HAP-1 (cell line): ENCODE measurements at regions not wholly inside any gene's neighbourhood (a gene's known extent, or its start where the extent isn't known, plus 50 kb on each side); places are given as distances from the start of the nearest gene placed in this dataset.

ENCODE experiments used
- DNase-seq, 2 experiments: peaks; one replicate each; pipeline ENCODE4 v3.0.0-alpha.2; 2016 to 2020; ENCODE audit warnings: low spot score in 2 of 2
- H3K27me3 ChIP-seq: fragments of 250-450 bp; sonication (Bioruptor Pico); 2 replicates; pipeline ENCODE4 v1.5.1; 2020; ENCODE audit warnings: low read depth, mild to moderate bottlenecking, moderate library complexity
- H3K36me3 ChIP-seq: fragments of 250-450 bp; sonication (Bioruptor Pico); replicated peaks from 2 replicates; pipeline ENCODE4 v1.5.1; 2020; ENCODE audit warnings: mild to moderate bottlenecking
- H3K4me1 ChIP-seq: fragments of 250-450 bp; sonication (Bioruptor Pico); 2 replicates; pipeline ENCODE4 v1.5.1; 2020; ENCODE audit warnings: mild to moderate bottlenecking
- H3K4me3 ChIP-seq: fragments of 250-450 bp; sonication (Bioruptor Pico); 2 replicates; pipeline ENCODE4 v1.5.1; 2020; ENCODE audit warnings: mild to moderate bottlenecking, moderate library complexity
- H3K9me3 ChIP-seq: fragments of 250-450 bp; sonication (Bioruptor Pico); 2 replicates; pipeline ENCODE4 v1.5.1; 2020; ENCODE audit warnings: mild to moderate bottlenecking, moderate library complexity
- in situ Hi-C: fragments of 300-500 bp; cut with MboI; formaldehyde crosslinking; loops from 3 replicates; pipeline ENCODE4 v1.14.3; 2020; ENCODE audit warnings: low sequenced_read_pairs, inconsistent platforms, mixed read lengths

- DNase-seq: no peak
- Histone ChIP-seq H3K36me3 (no peaks in the 10 kb centered on the region), H3K27me3 (peaks cover 3% of the 10 kb centered on the region; the same call in 1 of the 2 replicates), H3K4me3 (no peak overlapping the region), H3K4me1 (no peaks in the 10 kb centered on the region), H3K9me3 (no peaks in the 10 kb centered on the region)
- in situ Hi-C loops: no loop called here
Measured at GRCh38 chr3:182455011-182455410, 338.3 kb upstream of the ATP11B start.

GRCh38 chr3:182460303-182460702 is 333.0 kb upstream of the ATP11B start:
- Histone ChIP-seq H3K36me3 (no peaks in the 10 kb centered on the region), H3K4me1 (no peaks in the 10 kb centered on the region), H3K27me3 (peaks cover 3% of the 10 kb centered on the region; the same call in 1 of the 2 replicates), H3K9me3 (no peaks in the 10 kb centered on the region; the same call in 1 of the 2 replicates), H3K4me3 (no peak overlapping the region)
- DNase-seq: no peak
- in situ Hi-C loops: no loop called here

- no peaks in the 10 kb centered on the region for H3K4me1 ChIP-seq
- H3K36me3 ChIP-seq: no peaks in the 10 kb centered on the region
- no peak overlapping the region for H3K4me3 ChIP-seq
- H3K27me3 ChIP-seq: peaks cover 3% of the 10 kb centered on the region; the same call in 1 of the 2 replicates
- H3K9me3 ChIP-seq: no peaks in the 10 kb centered on the region; the same call in 1 of the 2 replicates
- DNase-seq: no peak
- in situ Hi-C loops: no loop called here
Measured at GRCh38 chr3:182462152-182462551, 331.2 kb upstream of the ATP11B start.

- no peaks in the 10 kb centered on the region for H3K36me3 ChIP-seq
- H3K4me3 ChIP-seq: no peak overlapping the region
- DNase-seq: no peak
- H3K27me3 ChIP-seq: peaks cover 5% of the 10 kb centered on the region; the same call in 1 of the 2 replicates
- no peaks in the 10 kb centered on the region; the same call in 1 of the 2 replicates for H3K9me3 ChIP-seq
- in situ Hi-C loops: no loop called here
- H3K4me1 ChIP-seq: no peaks in the 10 kb centered on the region
Measured at GRCh38 chr3:182464513-182465145, 328.7 kb upstream of the ATP11B start.

GRCh38 chr3:182465301-182466185 is 327.8 kb upstream of the ATP11B start:
- Histone ChIP-seq H3K36me3 (no peaks in the 10 kb centered on the region), H3K4me3 (no peak overlapping the region), H3K27me3 (peaks cover 5% of the 10 kb centered on the region; the same call in 1 of the 2 replicates), H3K9me3 (no peaks in the 10 kb centered on the region; the same call in 1 of the 2 replicates), H3K4me1 (no peaks in the 10 kb centered on the region)
- in situ Hi-C loops: no loop called here
- DNase-seq: no peak

- no peaks in the 10 kb centered on the region for H3K4me1 ChIP-seq
- in situ Hi-C loops: no loop called here
- peaks cover 5% of the 10 kb centered on the region; the same call in 1 of the 2 replicates for H3K27me3 ChIP-seq
- no peaks in the 10 kb centered on the region for H3K36me3 ChIP-seq
- DNase-seq: no peak
- H3K9me3 ChIP-seq: no peaks in the 10 kb centered on the region; the same call in 1 of the 2 replicates
- H3K4me3 ChIP-seq: no peak overlapping the region
Measured at GRCh38 chr3:182469086-182469485, 324.2 kb upstream of the ATP11B start.

GRCh38 chr3:182470187-182470586 is 323.1 kb upstream of the ATP11B start:
- no peaks in the 10 kb centered on the region for H3K9me3 ChIP-seq
- DNase-seq: no peak
- H3K36me3 ChIP-seq: no peaks in the 10 kb centered on the region
- H3K4me1 ChIP-seq: no peaks in the 10 kb centered on the region
- no peak overlapping the region for H3K4me3 ChIP-seq
- in situ Hi-C loops: no loop called here
- peaks cover 7% of the 10 kb centered on the region; the same call in 1 of the 2 replicates for H3K27me3 ChIP-seq

GRCh38 chr3:182473191-182473710 is 320.1 kb upstream of the ATP11B start:
- Histone ChIP-seq H3K4me3 (no peak overlapping the region), H3K4me1 (no peaks in the 10 kb centered on the region), H3K9me3 (no peaks in the 10 kb centered on the region), H3K27me3 (peaks cover 7% of the 10 kb centered on the region; the same call in 1 of the 2 replicates), H3K36me3 (no peaks in the 10 kb centered on the region)
- DNase-seq: no peak
- in situ Hi-C loops: no loop called here

- H3K36me3 ChIP-seq: no peaks in the 10 kb centered on the region
- no peaks in the 10 kb centered on the region for H3K4me1 ChIP-seq
- H3K9me3 ChIP-seq: no peaks in the 10 kb centered on the region
- H3K4me3 ChIP-seq: no peak overlapping the region
- peaks cover 6% of the 10 kb centered on the region; the same call in 1 of the 2 replicates for H3K27me3 ChIP-seq
- in situ Hi-C loops: no loop called here
- no peak for DNase-seq
Measured at GRCh38 chr3:182478369-182478768, 314.9 kb upstream of the ATP11B start.

- in situ Hi-C loops: no loop called here
- Histone ChIP-seq H3K27me3 (peaks cover 6% of the 10 kb centered on the region; the same call in 1 of the 2 replicates), H3K9me3 (no peaks in the 10 kb centered on the region), H3K4me1 (no peaks in the 10 kb centered on the region), H3K36me3 (no peaks in the 10 kb centered on the region), H3K4me3 (no peak overlapping the region)
- DNase-seq: no peak
Measured at GRCh38 chr3:182479419-182480336, 313.6 kb upstream of the ATP11B start.

- Histone ChIP-seq H3K27me3 (peaks cover 16% of the 10 kb centered on the region), H3K36me3 (no peaks in the 10 kb centered on the region), H3K4me1 (no peaks in the 10 kb centered on the region), H3K9me3 (no peaks in the 10 kb centered on the region), H3K4me3 (no peak overlapping the region)
- no peak for DNase-seq
- in situ Hi-C loops: no loop called here
Measured at GRCh38 chr3:182482705-182483104, 310.6 kb upstream of the ATP11B start.

GRCh38 chr3:182484682-182485081 is 308.6 kb upstream of the ATP11B start:
- DNase-seq: no peak
- no peaks in the 10 kb centered on the region for H3K36me3 ChIP-seq
- H3K27me3 ChIP-seq: peaks cover 16% of the 10 kb centered on the region
- H3K4me1 ChIP-seq: no peaks in the 10 kb centered on the region
- no peak overlapping the region for H3K4me3 ChIP-seq
- in situ Hi-C loops: no loop called here
- H3K9me3 ChIP-seq: no peaks in the 10 kb centered on the region

GRCh38 chr3:182485301-182485700 is 308.0 kb upstream of the ATP11B start:
- Histone ChIP-seq H3K36me3 (no peaks in the 10 kb centered on the region), H3K9me3 (no peaks in the 10 kb centered on the region), H3K4me1 (no peaks in the 10 kb centered on the region), H3K4me3 (no peak overlapping the region), H3K27me3 (peaks cover 16% of the 10 kb centered on the region)
- in situ Hi-C loops: no loop called here
- no peak for DNase-seq
